ENCODE measurements at regions not wholly inside any gene's neighbourhood (a gene's known extent, or its start where the extent isn't known, plus 50 kb on each side); places are given as distances from the start of the nearest gene placed in this dataset.

- no peak for DNase-seq (ENCODE audit: low read depth in 2 of 2)
Measured at GRCh38 chr1:219277304-219278105, 103.8 kb downstream of the LYPLAL1 start.

GRCh38 chr1:219276049-219276738 is 102.5 kb downstream of the LYPLAL1 start:
- no peak for DNase-seq (ENCODE audit: low read depth in 2 of 2)

DNA sequence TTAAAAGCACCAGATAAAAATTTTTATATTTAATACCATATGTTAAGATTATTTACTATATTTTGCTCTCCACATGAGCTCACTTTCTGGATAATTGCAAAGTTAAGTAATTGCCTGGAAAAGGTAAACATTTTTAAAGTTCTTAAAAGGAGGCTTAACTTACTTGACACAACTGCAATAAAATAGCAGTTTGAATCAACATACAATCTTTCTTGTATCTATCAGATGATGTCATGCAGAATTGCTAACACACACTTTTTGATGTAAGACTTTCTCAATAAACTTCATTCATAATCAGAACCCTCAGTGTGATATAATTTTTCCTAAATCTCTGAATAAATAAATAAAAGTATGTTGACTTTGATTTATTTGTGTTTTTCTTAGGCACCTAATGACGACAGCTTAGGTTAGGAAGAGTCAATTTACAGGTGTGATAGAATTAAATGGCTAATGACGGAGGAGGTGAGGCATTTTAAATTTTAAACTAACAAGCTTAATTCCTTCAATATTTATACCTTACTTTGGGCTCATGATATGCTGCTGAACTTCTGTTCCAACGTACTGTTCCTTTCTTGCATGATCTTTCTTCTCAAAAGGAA is 99.5 kb downstream of the LYPLAL1 start:
- no peak for DNase-seq (ENCODE audit: low read depth in 2 of 2)

DNA sequence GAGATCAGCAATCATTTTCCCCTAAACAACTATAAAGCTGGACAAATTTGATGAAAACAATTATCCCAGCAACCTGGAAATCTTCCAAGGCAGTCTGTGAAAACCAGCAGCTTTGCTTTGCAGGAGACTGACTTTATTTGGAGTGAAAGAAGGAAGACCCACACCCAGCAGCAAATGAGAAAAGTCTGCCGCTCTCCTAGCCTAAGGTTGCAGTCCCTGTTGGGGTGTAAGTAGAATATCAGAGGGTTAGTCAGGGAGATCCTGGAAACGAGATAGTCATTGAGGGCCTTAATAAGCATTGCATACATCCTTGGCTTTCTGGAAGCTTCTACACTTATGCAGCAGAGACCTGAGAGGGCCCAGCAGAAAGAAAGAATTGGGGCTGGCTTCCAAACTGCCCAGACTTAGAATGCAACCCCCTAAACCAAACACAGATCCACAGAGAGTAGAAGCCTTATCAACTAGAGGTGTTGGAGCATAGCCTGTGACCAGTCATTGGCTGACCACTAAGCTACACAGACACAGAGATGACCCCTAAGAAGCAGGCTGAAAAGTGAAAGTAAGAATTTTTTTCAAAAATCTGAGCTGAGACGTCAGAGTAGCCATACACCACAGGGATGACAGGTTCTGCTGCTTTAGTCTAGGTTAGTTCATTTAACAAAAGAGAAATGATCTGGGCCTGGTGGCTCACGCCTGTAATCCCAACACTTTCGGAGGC is 98.3 kb downstream of the LYPLAL1 start:
- no peak for DNase-seq (ENCODE audit: low read depth in 2 of 2)

GRCh38 chr1:219269171-219269570 is 95.5 kb downstream of the LYPLAL1 start:
- no peak for DNase-seq (ENCODE audit: low read depth in 2 of 2)

- DNase-seq (ENCODE audit: low read depth in 2 of 2), result no peak
Measured at GRCh38 chr1:219266524-219266923, 92.8 kb downstream of the LYPLAL1 start.

- DNase-seq (ENCODE audit: low read depth in 2 of 2), result no peak
Measured at GRCh38 chr1:219265026-219265515, 91.4 kb downstream of the LYPLAL1 start.

DNA sequence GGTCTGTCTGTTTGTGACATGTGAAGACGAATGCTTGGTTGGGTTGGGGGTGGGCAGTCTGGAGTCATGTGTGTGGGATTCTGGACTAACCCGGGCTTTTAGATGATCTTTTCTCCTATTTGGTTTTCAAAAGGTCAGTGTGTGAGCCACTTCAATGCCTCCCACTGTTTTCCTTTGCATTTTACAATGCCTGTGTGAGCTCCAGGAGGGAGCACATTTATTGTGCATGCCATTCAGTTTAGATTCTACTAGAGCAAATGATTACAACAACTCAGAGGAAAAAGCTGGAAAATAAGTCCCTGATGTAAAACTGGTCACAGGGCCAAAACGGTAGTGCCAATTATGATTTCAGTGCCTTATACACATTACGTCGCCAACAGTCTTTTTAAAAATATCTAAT is 90.9 kb downstream of the LYPLAL1 start:
- no peak for DNase-seq (ENCODE audit: low read depth in 2 of 2)
